ENCODE measurements at regions not wholly inside any gene's neighbourhood (a gene's known extent, or its start where the extent isn't known, plus 50 kb on each side); places are given as distances from the start of the nearest gene placed in this dataset.

DNA sequence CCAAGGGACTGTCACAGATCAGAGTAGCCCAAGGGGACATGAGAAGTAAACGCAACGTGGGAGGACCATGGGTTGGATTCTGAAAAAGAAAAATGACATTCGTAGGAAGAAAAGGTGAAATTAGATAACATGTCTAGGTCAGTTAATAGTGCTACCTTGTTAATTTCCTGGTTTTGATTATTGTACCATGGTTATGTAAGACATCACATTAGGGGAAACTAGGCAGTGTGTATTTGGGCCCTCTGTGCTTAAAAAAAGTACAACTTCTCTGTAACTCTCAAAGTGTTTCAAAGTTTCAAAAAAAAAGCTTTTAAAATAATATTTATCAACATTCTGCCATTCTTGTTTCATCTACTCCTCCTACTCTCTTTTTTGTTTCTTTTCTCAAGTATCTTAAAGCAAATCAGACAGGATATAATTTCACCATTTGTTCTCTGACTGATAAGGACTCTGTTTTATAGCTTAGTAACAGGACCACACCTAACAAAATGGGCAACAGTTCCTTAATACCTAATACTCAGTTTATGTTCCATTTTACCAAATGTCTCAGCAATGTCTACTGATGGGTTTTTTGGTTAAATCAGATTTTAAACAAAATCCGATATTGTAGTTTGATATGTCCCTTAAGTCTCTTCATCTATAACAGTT, 97.1 kb upstream of the PLCB4 start:
- Histone ChIP-seq H3K27ac (no peak overlapping the region), H3K27me3 (no peaks in the 10 kb centered on the region), H3K36me3 (no peaks in the 10 kb centered on the region), H3K4me1 (peaks cover 0 to 5% (median 0%) of the 10 kb centered on the region in 3 donors), H3K9me3 (no peaks in the 10 kb centered on the region), H3K4me3 (no peak overlapping the region)
- intact Hi-C loops (cut with DNase I): no loop called here
- DNase-seq: no peak
- 66 to 72% methylated on average over 4 of the region's 4 CpGs for WGBS, 2 donors
- TF ChIP-seq, protein P1, sequence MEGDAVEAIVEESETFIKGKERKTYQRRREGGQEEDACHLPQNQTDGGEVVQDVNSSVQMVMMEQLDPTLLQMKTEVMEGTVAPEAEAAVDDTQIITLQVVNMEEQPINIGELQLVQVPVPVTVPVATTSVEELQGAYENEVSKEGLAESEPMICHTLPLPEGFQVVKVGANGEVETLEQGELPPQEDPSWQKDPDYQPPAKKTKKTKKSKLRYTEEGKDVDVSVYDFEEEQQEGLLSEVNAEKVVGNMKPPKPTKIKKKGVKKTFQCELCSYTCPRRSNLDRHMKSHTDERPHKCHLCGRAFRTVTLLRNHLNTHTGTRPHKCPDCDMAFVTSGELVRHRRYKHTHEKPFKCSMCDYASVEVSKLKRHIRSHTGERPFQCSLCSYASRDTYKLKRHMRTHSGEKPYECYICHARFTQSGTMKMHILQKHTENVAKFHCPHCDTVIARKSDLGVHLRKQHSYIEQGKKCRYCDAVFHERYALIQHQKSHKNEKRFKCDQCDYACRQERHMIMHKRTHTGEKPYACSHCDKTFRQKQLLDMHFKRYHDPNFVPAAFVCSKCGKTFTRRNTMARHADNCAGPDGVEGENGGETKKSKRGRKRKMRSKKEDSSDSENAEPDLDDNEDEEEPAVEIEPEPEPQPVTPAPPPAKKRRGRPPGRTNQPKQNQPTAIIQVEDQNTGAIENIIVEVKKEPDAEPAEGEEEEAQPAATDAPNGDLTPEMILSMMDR (IDR thresholded peaks at IDR 0.05): no peak
- no peak for TF ChIP-seq POLR2A (IDR thresholded peaks at IDR 0.05)

DNA sequence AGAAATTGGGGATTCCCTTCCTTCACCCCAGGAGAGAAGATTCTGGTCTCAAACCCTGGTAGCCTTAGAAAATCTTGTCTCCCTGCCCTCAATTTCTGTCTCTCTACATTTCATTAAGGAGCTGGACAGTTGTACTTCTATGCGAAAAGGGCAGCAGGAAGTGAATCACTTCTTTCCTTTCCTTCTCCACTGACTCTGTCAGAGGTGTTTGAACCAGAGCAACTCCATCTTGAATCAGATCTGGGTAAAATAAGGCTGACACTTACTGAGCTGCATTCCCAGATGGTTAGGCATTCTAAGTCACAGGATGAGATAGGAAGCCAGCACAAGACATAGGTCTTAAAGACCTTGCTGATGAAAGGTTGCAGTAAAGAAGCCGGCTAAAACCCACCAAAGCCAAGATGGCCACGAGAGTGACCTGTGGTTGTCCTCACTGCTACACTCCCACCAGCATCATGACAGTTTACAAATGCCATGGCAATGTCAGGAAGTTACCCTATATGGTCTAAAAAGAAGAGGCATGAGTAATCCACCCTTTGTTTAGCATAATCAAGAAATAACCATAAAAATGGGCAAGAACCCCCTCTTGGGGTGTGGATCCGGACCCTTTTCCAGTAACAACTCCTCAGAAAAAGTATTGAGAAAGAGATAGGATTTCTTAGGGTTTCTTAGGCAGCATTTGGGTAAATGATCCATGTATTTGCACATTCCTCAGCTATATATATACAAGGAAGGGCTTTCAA, 95.8 kb upstream of the PLCB4 start:
- no peak overlapping the region for H3K27ac ChIP-seq

DNA sequence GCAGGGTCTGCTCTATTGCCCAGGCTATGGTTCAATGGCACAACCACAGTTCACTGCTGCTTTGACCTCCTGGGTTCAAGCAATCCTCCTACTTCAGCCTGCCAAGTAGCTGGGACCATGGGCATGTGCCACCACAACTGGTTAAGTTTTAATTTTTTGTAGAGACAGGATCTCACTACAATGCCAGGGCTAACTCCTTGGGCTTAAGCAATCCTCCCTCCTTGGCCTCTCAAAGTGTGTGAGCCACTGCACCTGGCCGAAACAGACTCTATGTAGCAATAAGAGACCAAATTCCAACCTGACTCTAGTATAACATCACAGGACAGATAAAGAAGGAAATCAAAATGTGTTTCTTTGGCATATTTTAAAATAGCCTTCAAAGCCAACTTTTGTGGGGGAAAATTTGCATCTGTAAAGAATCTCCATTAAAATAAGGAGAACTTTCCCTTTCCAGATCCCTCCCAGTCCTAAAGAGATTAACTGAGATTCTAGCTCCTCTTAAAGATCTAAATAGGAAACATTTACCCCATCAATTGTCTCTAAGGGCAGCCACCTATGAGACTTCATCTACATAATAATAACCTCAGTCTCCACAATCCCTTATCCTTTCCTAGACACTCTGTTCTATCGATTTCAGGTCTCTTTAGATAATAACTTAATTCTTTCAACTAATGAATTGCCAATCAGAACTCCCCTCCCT, 94.7 kb upstream of the PLCB4 start:
- TF ChIP-seq, protein P1 (IDR thresholded peaks at IDR 0.05): no peak
- no peak for TF ChIP-seq POLR2A (IDR thresholded peaks at IDR 0.05)
- Histone ChIP-seq H3K27ac (no peak overlapping the region), H3K4me3 (no peak overlapping the region), H3K4me1 (peaks cover 0 to under 1% (median 0%) of the 10 kb centered on the region in 3 donors), H3K27me3 (no peaks in the 10 kb centered on the region), H3K9me3 (no peaks in the 10 kb centered on the region), H3K36me3 (no peaks in the 10 kb centered on the region)
- intact Hi-C loops (cut with DNase I): no loop called here
- 63 to 83% methylated on average over 2 of the region's 2 CpGs for WGBS, 2 donors
- no peak for DNase-seq

More for the DNA sequence above, 95.8 kb upstream of the PLCB4 start:
- no peak overlapping the region for H3K4me3 ChIP-seq
- H3K9me3 ChIP-seq: no peaks in the 10 kb centered on the region
- H3K4me1 ChIP-seq: peaks cover 0 to 5% (median 0%) of the 10 kb centered on the region in 3 donors
- H3K36me3 ChIP-seq: no peaks in the 10 kb centered on the region
- no peaks in the 10 kb centered on the region for H3K27me3 ChIP-seq
- 79 to 85% methylated on average over 2 to 4 of the region's 4 CpGs for WGBS, 2 donors
- intact Hi-C loops (cut with DNase I): no loop called here
- TF ChIP-seq, protein P1 (IDR thresholded peaks at IDR 0.05): no peak
- TF ChIP-seq POLR2A (IDR thresholded peaks at IDR 0.05): no peak
- no peak for DNase-seq

DNA sequence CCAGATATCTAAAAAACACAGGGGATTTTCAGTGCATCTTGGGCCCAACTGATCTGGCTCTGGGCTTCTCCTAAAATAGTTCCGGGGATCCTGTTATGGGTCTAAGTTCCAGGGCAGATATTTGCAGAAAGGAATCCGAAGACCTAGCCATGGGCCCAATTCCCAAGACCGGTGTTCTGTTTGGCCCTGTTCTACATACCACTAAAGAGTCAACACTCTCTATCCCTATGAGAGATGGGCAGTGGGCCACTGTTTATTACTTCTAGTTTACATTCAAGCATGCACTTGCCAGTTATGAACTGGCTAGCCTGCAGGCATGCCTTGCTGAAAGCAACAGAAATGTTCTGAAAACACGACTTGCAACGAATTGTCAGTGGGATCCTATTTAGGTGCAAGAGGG, 87.4 kb upstream of the PLCB4 start:
- intact Hi-C loops (cut with DNase I): no loop called here
- no peak for DNase-seq
- no peaks in the 10 kb centered on the region for H3K4me1 ChIP-seq
- no peaks in the 10 kb centered on the region for H3K36me3 ChIP-seq
- H3K27me3 ChIP-seq: no peaks in the 10 kb centered on the region
- no peak overlapping the region for H3K4me3 ChIP-seq
- TF ChIP-seq POLR2A (IDR thresholded peaks at IDR 0.05): no peak
- TF ChIP-seq, protein P1 (IDR thresholded peaks at IDR 0.05): no peak
- no peaks in the 10 kb centered on the region for H3K9me3 ChIP-seq
- WGBS, 2 donors: 27 to 41% methylated on average over 5 of the region's 5 CpGs
- no peak overlapping the region for H3K27ac ChIP-seq

Data from esophagus squamous epithelium (tissue), 5 donors.